ENCODE measurements at regions not wholly inside any gene's neighbourhood (a gene's known extent, or its start where the extent isn't known, plus 50 kb on each side); places are given as distances from the start of the nearest gene placed in this dataset.

- TF ChIP-seq, protein P1, sequence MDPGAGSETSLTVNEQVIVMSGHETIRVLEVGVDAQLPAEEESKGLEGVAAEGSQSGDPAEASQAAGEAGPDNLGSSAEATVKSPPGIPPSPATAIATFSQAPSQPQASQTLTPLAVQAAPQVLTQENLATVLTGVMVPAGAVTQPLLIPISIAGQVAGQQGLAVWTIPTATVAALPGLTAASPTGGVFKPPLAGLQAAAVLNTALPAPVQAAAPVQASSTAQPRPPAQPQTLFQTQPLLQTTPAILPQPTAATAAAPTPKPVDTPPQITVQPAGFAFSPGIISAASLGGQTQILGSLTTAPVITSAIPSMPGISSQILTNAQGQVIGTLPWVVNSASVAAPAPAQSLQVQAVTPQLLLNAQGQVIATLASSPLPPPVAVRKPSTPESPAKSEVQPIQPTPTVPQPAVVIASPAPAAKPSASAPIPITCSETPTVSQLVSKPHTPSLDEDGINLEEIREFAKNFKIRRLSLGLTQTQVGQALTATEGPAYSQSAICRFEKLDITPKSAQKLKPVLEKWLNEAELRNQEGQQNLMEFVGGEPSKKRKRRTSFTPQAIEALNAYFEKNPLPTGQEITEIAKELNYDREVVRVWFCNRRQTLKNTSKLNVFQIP (CRISPR knock-in tag; IDR thresholded peaks at IDR 0.05; ENCODE audit: borderline replicate concordance, low read depth) = no peak
- TF ChIP-seq CSDC2 (CRISPR knock-in tag; IDR thresholded peaks at IDR 0.05) = no peak
Observed at GRCh38 chr4:131366714-131367113, 1782.4 kb upstream of the PCDH10 start.
